ENCODE measurements at regions not wholly inside any gene's neighbourhood (a gene's known extent, or its start where the extent isn't known, plus 50 kb on each side); places are given as distances from the start of the nearest gene placed in this dataset.

DNA sequence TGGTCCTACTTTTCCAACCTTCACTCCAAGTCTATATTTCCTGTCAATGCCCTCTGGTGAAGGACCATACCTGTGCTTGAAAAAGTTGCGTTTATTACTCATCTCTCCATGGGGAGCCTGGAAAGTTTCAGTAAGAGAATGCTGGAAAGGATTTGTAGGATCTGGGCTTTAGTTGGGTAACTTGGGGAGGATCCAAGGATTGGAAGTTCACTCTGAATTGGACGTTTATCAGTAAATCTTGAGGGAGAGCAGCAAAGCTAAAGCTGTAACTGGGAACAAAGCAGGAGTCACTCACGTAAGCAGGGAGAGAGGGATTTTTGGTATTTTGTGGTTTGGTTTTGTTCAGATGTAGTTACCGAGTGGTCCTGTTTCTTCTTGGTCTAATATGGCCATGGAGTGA, 51.4 kb upstream of the NPVF start:
- DNase-seq (ENCODE audit: low read depth in 2 of 2): no peak

DNA sequence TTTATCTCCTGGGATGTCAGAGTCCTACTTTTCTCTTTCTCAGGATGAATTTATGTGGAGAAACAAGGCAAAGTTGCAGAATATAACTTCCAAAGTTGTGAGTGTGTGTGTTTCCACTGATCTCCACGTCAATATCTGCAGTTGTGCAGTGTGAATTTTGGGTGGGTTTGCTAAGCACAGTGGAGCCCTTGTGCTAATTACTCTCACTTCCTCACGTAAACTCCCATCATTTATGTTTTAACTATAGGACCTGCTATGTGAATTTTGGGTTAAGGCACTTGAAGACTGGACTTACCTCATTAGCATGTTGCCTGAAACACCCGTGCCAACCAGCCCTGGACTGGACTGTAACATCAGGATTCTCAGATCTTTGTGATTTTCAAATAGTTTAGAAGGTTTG, 51.9 kb upstream of the NPVF start:
- DNase-seq (ENCODE audit: low read depth in 2 of 2): no peak

DNA sequence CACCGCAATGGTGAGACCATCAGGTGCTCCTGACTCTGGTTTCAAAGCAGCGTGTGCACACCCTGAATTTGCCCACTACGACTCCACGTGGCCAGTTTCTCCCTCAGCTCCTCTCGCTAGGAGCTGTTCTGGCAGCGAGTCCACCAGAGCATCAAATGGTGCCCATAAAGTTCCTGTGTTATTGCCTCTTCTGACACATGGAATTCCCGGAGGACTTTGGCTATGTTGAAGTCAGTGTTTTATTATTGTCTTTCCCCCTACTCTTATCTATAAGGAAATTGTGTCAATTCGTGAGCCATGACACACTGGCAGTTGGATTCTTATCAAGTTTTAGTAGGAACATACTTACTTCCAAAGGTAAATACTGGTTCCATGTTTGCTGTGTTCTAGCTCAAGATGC, 53.9 kb upstream of the NPVF start:
- DNase-seq (ENCODE audit: low read depth in 2 of 2): no peak

DNA sequence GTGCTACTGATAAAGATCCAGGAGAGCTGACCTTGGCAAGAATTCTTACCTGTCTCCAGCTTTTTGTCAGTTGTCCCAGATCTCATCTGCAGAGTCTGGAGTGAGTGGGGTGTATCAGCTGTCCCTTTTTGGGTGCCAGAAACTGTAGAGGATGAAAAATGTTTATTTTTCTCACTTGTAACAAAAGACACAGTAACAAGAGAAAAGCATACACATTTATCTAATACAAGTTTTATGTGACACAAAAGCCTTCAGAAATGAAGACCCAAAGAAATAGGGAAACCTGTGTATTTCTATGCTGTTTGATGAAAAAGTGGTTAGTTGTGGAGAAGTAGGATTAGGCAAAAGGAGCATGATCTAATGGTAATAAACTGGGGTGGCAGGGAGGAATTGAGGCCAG, 58.5 kb upstream of the NPVF start:
- DNase-seq (ENCODE audit: low read depth in 2 of 2): no peak

DNA sequence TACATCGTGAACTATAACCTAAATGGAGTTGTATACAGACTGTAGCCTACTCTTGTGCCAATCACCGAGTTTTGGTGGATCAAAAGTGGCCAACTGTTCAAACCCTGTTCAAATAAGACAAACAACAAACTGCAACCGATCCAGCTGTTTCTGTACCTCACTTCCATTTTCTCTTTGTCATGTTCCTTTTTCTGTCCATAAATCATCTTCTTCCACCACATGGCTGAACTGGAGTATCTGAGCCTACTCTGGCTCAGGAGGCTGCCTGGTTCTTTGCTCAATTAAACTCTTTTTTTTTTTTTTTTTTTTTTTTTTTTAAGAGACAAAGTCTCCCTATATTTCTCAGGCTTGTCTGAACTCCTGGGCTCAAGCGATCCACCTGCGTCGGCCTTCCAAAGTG, 59.0 kb upstream of the NPVF start:
- no peak for DNase-seq (ENCODE audit: low read depth in 2 of 2)

DNA sequence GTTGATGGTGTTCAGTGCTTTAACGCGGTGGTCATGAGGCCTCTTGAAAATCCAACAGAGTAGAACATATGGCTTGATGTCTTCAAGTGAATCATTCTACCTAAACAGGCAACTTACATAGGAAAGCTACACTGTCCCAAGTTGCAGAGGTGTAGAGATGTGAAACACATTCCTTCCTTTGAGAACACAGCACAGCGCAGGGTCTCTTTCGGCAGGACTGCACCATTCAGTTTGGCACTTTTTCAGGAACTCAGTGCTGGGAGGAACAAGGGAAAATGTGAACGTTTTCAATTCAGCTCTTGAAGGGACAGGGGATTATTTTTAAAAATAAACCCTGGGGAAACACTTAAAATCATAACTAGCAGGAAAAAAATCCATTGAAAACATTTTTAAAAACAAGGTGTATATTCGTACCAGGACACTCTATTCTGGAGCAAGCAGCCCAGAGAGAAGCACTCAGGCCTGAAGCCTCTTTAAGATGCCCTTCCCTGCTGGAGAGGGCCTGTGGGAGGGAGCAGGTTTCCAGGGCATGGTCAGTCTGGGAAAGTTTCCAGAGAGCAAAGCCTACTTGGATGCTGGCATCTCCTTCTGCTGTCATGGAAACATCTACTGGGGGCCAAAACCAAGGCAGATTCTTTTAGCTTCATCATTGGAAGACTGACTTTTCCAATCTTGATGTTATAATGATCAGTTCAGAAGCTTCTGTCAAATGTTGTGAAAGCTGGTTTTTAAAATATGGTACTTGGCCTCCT, 60.4 kb upstream of the NPVF start:
- DNase-seq (ENCODE audit: low read depth in 2 of 2): no peak

DNA sequence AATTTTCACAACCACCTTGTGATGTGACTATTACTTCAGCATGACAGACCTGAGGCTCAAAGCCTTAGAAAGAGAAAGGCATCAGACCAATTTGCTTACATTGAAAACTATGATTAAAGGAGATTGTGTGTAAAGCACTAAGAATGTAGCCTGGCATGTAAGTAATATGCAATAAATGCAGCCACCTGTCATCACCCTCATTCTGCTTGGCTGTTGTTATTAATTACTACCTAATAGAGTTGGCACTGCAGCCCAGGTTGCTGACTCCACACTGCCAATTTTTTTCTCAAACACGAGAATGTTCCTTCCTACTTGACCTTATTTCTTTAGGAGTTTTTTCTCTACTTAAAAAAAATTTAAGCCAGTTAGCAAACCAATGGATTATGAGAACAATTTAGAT, 61.2 kb upstream of the NPVF start:
- DNase-seq (ENCODE audit: low read depth in 2 of 2): no peak

DNA sequence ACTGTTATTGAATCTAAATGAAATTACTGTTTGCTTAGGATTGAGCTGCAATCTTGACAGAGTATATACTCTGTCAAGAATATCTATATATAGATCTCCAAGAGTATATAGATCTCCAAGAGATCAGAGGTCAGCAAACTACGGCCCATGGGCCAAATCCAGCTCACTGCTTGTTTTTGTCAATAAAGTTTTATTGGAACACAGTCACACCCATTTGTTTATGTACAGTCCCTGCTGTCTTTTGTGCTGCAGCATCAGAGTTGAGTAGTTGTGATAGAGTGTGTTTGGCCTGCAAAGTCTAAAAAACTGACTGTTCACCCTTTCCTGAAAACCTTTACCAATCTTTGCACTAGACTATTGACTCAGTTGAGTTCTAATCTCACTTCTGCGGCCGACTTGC, 66.3 kb upstream of the NPVF start:
- no peak for DNase-seq (ENCODE audit: low read depth in 2 of 2)

DNA sequence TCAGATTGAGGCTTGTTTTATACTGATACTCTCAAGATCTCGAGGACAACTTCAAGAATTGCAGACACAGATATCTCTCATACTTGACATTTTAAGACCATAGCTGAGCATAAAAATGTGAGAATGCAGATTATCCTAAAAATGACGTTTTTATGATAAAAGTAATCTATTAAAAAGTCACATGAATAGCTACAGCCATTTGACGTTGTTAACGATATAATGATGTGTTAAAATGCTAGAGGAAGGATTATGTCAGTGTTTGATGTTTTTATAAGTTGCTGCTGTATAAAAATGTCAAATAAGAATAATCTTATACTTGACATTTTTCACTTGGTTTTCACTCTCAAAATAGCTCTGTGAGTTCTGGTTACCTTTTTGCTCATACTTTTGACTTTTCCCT, 67.1 kb upstream of the NPVF start:
- no peak for DNase-seq (ENCODE audit: low read depth in 2 of 2)

DNA sequence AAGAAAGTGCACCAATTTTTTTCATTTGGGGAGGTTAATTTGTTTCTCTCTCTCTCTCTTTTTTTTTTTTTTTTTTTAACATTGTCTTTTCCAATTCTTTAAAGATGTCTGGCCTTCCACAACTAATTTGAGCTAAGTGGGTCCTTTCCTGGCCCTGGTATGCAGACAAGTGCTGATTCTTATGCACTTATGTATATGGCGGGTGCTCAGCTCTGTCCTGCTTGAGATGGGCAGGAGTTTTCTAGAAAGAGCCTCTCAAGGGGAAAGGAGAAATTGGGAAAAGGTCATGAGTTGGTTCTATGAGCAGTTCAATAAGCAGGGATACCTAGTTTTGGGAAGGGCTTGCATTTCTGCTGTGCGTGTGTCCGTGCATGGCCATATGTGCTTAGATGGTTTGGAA, 67.8 kb upstream of the NPVF start:
- DNase-seq (ENCODE audit: low read depth in 2 of 2): no peak

DNA sequence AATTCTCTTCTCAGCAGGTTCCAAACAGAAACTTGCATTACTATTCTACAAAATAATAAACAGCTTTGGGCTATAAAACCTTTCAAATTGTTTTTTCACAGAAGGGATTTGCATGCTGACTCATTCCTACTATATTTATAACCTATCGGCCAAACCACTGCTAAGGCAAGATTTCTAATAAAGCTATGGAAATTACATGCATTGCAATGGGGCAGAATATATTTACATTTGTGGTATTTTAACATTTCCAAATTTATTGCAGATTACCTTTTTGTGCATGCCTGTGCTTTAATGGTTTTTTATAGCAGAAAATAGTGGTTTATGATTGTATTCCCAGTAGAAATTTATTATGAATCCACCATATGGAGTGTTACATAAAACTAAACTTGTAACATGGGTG, 69.0 kb upstream of the NPVF start:
- DNase-seq (ENCODE audit: low read depth in 2 of 2): no peak

DNA sequence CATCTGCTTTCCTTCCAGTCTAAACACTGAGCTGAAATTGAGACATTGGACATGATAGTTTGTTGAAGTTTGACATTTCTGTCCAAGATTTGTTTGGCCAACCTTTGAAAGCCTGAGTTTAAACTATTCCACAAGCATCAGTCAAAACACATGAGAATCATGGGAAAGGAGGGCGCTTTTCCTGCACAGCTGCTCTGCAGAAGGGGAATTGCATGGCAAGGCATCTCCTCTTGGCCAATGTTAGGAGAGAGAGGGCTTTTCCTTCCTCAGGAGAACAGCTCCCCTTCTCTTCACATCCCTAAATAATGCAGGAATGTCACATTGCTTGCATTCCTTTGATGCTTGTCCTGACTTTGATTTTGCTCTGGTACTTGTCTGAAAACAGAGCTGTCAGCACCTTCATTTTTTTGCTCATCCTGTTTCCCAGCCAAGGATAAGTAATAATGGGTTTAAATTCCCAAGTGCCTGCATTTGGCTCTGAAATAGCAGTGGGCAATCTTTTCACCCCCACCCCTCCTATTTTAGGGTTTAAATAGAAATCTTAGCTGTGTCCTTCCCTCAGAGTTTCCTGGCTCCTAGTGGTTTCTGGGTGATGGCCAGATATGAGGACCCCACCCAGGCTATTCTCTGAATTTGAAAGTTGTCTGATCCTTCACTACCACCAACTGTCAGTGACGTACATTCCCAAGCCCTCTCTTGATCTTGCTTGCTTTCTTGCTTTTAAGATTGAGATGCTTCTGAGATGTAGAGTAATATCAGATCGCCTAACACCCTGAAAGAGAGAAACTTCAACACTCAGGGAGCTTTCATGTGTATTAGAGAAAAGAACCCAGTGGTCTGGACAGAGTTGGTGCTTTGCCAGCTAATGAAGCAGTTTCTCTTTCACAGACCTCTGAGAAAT, 75.2 kb upstream of the NPVF start:
- DNase-seq (ENCODE audit: low read depth in 2 of 2): no peak

DNA sequence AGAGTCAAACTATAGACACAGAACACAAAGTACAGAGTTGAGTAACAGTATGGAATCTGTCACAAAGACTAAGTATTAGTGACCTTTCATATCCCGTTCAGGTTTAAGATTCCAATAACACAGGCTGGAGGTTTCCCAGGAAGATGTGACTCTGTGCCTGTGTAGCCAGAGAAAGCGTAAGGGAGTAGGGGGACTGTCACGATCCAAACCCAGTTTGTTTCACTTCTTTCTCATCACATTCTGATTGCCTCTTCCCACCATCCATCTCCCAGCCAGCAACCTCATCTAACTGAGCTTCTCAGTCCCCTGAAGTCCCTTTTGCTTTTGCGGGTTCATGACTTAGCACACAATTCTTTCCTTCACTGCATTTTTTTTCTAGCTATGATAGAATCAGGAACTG, 76.4 kb upstream of the NPVF start:
- DNase-seq (ENCODE audit: low read depth in 2 of 2): no peak

DNA sequence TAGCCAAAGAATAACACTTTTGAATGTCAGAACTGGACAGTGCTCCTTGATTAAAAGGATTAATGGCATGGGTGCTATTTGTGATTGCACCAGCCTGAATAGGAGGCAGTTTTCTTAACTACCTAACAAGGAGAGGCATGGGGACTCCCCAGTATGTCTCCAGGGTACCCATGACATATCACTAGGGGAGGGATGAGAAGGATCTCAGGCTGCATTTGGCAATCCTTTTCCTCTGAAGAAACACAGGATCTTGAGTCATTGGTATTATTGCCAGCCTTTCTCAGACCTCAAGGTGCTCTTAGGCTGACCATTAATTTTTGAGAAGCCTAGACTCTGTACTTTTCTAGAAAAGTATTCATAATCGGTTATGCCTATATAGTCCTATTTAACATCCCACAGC, 77.5 kb upstream of the NPVF start:
- no peak for DNase-seq (ENCODE audit: low read depth in 2 of 2)

DNA sequence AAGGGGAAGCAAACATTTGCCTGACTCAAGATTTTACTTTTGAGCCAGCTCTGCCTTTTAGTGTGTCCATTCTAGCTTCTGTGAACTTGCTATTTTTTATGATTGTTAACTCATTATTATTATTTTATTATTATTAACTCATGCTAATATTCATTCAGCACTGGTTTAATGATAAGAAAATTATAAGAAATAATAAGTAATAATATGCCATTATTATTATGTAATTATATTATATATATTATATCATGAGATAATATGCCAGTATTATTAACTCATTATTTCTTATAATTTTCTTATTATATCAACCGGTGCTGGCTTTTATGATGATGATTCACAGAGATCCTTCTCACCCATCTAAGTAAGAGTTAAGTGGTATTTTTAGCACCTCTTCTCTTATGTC, 79.3 kb upstream of the NPVF start:
- DNase-seq (ENCODE audit: low read depth in 2 of 2): no peak

DNA sequence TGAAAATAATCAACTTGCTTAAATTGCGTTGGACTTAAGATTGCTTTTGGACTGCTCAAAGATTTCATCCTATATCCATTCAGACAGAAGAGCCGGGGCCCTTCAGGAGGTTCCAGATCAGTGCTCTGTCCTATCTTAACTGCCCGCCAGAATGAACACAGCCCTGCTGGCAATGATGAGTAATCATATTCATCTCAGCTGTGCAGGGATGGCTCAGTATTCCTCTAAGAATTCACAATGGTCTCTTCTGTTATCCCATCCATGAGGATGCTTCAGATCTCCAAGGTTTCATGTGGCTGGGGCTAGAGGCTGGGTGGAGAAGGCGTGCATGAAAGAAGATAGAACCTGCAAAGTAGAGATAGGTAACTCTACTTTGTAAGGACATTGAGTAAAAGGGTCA, 80.0 kb upstream of the NPVF start:
- no peak for DNase-seq (ENCODE audit: low read depth in 2 of 2)

DNA sequence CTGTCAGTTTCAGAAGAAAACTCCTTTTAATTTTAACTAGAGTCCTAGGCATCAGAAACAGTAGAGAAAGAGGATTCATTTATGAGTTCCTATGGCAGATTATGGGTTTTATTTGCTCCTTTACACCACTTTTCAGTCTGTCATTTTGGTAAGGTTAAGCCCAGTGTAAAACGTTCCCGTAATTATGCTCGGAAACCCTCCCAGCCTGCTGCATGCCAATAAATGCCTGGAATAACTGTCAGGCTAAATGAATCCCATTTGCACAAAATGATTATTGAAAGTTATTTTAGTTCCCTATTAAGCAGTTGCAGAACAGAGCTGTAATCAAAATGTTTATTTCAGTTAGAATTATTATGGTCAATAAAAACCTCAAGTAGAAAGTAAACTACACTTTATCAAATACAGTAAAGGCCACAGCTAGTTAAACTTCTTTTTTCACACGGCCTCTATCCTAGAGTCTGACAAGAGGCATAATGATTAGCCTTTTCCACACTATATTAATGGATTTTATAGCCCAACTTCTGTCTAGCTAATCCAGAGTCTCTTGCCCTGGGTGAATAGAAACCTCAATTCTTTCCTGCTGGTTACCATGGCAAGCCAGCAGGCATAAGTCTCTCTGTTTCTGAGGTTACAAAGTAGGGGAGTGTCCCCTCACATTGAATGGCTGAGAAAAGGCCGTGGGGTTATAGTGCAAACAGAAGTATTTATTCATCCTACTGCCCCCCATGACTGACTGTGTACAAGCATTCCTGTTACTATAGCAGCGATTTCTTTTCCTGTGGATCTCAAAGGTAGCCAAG, 80.8 kb upstream of the NPVF start:
- DNase-seq (ENCODE audit: low read depth in 2 of 2): no peak

DNA sequence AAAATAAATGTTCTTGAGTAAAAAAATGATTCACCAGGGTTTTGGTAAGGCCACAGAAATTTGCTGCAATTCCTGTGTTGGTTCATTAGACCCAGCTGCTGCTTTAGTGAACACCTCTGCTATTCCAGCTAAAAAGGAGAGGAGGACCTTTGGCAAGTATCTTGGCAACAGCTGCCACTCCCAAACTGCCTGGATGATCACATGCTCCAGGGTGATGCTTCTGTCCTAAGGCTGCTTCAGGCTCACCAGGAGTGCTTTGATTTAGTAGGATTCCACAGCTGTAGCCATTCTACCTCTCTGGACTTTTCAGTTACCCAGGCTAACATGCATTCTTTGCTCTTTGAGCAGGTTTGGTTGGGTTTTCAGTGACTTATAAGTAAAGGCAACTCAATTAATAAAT, 82.6 kb upstream of the NPVF start:
- DNase-seq (ENCODE audit: low read depth in 2 of 2): no peak

DNA sequence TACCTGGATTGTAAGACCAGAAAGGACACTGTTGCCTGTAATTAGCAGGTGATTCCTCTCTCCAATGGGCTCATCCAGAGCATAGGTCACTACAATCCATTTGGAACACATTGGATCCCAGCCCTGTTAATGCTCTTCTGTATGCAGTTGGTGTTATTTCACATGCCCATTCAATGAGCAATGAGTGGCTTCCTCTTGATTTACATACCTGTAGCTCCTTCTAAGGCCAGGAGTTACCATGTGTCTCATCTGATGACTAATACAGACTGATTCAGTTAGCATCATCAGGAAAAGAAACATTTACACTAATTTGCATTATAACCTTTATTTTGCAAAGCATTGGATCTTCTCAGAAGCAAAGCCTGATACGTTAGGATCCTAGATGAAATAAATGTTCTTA, 83.1 kb upstream of the NPVF start:
- DNase-seq (ENCODE audit: low read depth in 2 of 2): no peak

DNA sequence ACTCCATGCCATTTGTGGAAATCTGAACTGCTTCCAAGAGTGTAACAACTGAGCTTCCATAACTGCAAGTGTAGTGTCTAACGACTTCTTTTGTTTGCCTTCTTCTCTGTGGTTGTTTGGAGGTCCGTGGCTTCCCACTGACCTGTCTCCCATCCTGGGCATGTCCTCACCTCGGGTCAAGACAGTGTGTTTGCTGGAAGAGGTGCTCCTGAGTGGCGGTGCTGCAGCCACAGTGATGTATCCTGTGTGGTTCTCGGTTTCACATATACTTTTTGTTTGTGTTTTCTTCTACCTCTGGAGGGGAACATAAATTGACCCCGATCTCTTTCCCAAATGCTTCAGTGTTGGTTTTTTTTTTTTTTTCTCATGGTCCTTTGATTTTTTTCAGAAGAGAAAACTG, 84.7 kb upstream of the NPVF start:
- no peak for DNase-seq (ENCODE audit: low read depth in 2 of 2)

DNA sequence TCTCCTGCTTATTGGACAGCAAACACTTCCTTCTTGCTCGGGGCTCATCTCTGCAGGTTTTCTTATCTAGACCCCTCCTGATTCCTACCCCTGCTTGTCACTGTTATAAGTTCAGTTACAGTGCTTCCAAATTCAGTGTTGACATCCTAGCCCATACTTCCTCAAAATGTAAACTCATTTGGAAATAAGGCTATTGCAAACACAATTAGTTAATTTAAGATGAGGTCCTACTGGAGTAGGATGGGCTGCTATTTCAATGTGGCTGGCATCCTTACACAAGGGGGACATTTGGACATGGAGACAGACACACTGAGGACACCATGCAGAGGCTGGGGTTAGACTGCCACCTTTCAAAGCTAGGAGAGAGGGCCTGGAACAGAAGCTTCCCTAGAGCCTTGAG, 85.2 kb upstream of the NPVF start:
- no peak for DNase-seq (ENCODE audit: low read depth in 2 of 2)

DNA sequence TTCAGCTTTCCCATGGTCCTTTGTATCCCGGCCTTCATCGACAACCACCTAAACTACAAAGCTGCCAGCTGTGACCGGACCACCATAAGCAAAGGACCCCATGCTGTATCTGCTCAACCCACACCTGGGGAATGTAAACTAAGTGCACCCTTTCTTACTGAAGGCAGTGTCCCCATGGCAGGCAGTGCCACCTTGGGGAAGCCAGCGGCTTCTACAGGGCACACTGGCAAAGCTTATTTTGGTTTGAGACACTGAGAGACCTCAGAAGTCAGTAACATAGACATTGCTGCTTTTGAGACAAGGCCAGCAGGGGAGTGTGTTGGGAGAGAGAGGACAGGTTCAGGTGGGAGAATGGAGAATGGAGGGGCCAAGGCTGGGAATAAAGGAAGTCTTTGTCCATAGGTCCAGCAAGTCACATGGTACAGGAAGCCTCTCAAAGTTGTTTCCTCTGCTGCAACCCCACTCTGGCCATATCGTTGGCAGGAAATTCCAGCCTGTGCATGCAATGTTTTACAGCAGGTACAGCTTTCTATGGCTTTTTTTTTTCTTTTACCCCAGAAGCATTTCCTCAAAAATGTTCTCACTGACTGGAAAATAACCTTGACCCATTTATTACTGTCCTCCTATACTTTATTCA, 85.9 kb upstream of the NPVF start:
- DNase-seq (ENCODE audit: low read depth in 2 of 2): no peak

Measured in stimulated activated CD8-positive, alpha-beta memory T cell treated with anti-CD3 and anti-CD28 coated beads, Interleukin-7, amount 100 ng/mL, for 1 hour (primary cell).